GM10266 (cell line): ENCODE measurements at regions not wholly inside any gene's neighbourhood (a gene's known extent, or its start where the extent isn't known, plus 50 kb on each side); places are given as distances from the start of the nearest gene placed in this dataset.
"Not testable (repeated sequence)": the region's sequence is repeated elsewhere in the genome, so short reads cannot be mapped to it uniquely, and the experiment has no call there.

Source experiments
- DNase-seq: peaks from one replicate; pipeline ENCODE4 v3.0.0; 2012; ENCODE audit errors: extremely low spot score
- TF ChIP-seq, protein P1 (sequence below): IDR thresholded peaks from 2 replicates; pipeline ENCODE4 v1.5.1; 2012; ENCODE audit warnings: mild to moderate bottlenecking, low read depth; ENCODE audit not compliant: control insufficient read depth, insufficient read depth; ENCODE audit errors: missing control alignments

DNA sequence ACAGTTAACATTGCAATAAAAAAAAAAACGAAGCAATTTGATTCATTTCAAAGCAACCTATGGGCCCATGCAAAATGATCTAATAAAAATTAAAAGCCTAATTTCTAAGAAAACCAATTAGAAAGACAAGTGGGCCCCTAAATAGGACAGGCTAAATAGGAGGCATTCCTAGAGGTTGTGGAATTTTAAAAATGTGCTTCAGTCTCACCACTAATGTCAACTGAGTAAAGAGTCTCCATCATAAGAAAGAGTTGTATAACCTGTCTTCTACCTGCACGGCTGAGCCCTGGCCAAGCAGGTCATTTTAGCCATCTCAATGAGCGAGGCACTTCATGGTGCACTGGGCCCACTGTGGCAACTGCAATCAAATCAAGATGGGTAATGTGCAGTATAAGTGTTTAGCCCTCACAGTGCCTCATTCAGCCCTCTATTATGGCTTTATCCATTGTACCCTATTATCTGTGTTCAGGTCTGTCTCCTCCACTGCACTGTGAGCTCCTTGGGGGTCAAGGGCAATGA, 76.4 kb downstream of the PRSS23 start:
- TF ChIP-seq, protein P1, sequence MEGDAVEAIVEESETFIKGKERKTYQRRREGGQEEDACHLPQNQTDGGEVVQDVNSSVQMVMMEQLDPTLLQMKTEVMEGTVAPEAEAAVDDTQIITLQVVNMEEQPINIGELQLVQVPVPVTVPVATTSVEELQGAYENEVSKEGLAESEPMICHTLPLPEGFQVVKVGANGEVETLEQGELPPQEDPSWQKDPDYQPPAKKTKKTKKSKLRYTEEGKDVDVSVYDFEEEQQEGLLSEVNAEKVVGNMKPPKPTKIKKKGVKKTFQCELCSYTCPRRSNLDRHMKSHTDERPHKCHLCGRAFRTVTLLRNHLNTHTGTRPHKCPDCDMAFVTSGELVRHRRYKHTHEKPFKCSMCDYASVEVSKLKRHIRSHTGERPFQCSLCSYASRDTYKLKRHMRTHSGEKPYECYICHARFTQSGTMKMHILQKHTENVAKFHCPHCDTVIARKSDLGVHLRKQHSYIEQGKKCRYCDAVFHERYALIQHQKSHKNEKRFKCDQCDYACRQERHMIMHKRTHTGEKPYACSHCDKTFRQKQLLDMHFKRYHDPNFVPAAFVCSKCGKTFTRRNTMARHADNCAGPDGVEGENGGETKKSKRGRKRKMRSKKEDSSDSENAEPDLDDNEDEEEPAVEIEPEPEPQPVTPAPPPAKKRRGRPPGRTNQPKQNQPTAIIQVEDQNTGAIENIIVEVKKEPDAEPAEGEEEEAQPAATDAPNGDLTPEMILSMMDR, result no peak
- DNase-seq, result no peak

DNA sequence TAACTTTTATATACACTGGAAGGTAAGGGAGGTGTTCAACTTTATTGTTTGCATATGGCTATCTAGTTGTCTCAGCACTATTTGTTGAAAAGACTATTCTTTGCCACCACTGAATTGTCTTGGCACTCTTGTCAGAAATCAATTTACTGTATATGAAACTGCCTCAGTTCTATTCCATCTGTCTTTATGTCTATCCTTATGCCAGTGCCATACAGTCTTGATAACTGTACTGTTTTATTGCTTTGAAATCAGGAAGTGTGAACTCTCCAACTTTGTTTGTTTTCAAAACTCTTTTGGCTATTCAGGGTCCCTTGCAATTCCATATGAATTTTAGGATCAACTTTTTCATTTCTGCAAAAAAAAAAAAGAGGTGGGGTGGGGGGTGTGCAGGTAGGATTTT, 77.2 kb downstream of the PRSS23 start:
- TF ChIP-seq, protein P1, result no peak

DNA sequence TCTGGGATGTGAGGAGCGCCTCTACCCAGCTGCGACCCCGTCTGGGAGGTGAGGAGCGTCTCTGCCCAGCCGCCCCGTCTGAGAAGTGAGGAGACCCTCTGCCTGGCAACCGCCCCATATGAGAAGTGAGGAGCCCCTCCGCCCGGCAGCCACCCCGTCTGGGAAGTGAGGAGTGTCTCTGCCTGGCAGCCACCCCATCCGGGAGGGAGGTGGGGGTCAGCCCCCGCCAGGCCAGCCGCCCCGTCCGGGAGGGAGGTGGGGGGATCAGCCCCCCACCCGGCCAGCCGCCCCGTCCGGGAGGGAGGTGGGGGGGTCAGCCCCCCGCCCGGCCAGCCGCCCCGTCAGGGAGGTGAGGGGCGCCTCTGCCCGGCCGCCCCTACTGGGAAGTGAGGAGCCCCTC, 76.0 kb downstream of the FZD4 start:
- not testable (repeated sequence) for DNase-seq

More for the DNA sequence above, 77.2 kb downstream of the PRSS23 start:
- no peak for DNase-seq

DNA sequence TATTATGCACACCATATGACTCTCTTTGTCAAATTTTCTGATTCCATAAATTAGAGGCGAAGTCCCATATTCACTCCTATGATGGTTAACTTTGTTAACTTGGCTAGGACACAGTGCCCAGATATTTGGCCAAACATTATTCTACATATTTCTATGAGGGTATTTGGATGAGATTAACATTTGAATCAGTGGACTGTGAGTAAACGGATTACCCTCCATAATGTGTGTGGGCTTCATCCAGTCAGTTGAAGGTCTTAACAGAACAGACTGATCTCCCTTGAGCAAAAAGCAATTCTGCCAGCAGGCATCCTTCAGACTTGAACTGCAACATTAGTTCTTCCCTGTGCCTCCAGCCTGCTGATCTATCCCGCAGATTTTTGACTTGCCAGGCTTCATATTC, 69.9 kb downstream of the FZD4 start:
- TF ChIP-seq, protein P1, result no peak
- DNase-seq, result no peak

DNA sequence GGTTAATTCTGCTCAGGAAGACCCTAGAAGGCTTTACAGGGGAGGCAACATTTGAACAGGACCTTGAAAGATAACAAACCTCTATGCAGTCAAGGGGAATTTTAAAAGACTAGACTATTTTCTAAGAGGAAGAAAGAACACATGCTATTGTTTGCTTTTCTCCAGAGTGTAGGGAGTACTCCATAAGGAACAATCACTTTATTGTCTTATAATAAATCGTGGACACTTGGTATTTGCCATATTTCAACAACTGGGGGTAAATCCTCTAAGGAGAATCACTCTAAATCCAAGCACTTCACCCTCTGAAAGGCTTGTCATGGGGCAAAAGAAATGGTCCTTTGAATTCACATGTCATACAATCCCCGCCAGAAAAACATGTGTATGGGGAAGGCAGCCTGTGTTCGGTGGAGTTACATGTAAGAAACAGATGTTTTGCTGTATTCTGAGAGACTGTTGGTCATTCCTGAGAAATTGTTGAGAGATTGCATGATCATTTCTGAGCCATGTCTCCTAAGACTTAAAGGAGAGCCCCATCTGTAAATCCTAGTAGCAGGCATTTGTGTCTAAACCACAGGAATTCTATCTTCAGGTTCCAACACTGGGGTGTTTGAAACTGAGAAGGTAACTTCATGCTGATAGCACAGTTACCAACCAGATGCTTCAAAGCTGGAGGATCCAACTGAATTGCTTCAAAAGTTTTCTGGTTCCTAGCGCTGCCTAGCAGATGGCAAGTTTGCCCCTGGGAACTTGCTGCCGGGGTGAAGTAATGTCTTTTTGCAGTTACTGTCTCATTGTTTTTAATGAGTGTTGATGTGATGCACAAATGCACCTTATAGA, 66.8 kb downstream of the FZD4 start:
- TF ChIP-seq, protein P1, result no peak
- no peak for DNase-seq

DNA sequence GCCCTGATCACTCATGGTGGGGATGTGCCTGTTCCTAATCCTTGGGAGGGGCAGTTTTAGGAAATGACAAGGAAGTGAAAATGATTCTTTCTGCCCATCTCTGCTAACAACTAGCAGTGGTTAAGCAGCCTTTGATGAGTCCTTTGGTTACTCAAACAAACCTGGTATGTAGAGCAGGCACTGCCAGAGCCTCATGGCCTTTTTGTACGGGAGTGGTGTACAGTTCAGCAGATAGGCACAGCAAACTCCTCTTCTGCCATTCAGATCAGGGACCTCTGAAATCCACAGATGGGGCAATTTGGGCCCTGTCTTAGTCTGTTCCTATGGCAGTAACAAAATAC, 66.2 kb downstream of the FZD4 start:
- DNase-seq, result no peak
- TF ChIP-seq, protein P1, result no peak

DNA sequence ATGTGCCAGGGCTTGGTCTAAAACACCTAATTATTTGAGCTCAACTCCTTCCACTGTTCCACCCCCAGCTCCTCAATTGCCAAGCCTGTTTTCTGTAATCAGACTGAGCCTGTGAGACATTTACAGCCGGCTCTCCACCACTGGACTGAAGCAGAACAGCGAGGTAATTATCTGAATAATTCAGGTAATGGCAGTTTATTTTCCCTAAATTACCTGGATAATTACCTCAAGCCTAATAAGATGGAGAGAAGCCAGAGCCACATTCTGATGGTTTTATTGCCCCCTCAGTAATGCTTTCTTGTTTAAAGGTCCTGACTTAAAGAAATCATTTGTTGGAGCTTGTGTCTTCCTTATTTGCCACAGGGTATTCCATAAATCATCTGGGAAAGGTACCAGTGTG, 64.2 kb downstream of the FZD4 start:
- TF ChIP-seq, protein P1, result no peak
- DNase-seq, result no peak
